GM23248 (cell line): ENCODE measurements at regions not wholly inside any gene's neighbourhood (a gene's known extent, or its start where the extent isn't known, plus 50 kb on each side); places are given as distances from the start of the nearest gene placed in this dataset.

Experiments used
- DNase-seq: peaks from one replicate; pipeline ENCODE4 v3.0.0-alpha.2; 2015
- H2AFZ ChIP-seq: fragments of 200-600 bp; sonication (generic); 2 replicates; pipeline ENCODE4 v1.6.1; 2016; ENCODE audit warnings: antibody characterized with exemption
- H3F3A ChIP-seq: fragments of 200-600 bp; sonication (generic); 2 replicates; pipeline ENCODE4 v1.6.1; 2016; ENCODE audit warnings: mild to moderate bottlenecking, antibody characterized with exemption, mixed run types; ENCODE audit not compliant: insufficient read depth
- H3K27ac ChIP-seq: fragments of 200-600 bp; sonication (generic); 2 replicates; pipeline ENCODE4 v1.5.1; 2016; ENCODE audit warnings: mild to moderate bottlenecking
- H3K27me3 ChIP-seq: fragments of 200-600 bp; sonication (generic); replicated peaks from 2 replicates; pipeline ENCODE4 v1.6.1; 2016; ENCODE audit warnings: mild to moderate bottlenecking; ENCODE audit not compliant: insufficient read depth
- H3K36me3 ChIP-seq: fragments of 200-600 bp; sonication (generic); 2 replicates; pipeline ENCODE4 v1.6.1; 2016; ENCODE audit warnings: low read depth, mild to moderate bottlenecking
- H3K4me1 ChIP-seq: fragments of 200-600 bp; sonication (generic); 2 replicates; pipeline ENCODE4 v1.6.1; 2016; ENCODE audit warnings: mild to moderate bottlenecking; ENCODE audit not compliant: insufficient read depth
- H3K4me2 ChIP-seq: fragments of 200-600 bp; sonication (generic); one replicate; pipeline ENCODE4 v1.6.1; 2016; ENCODE audit warnings: mild to moderate bottlenecking; ENCODE audit not compliant: unreplicated experiment
- H3K4me3 ChIP-seq: fragments of 200-600 bp; sonication (generic); 2 replicates; pipeline ENCODE4 v1.5.1; 2016; ENCODE audit warnings: mild to moderate bottlenecking
- H3K79me2 ChIP-seq: fragments of 200-600 bp; sonication (generic); 2 replicates; pipeline ENCODE4 v1.6.1; 2016; ENCODE audit warnings: mild to moderate bottlenecking; ENCODE audit not compliant: insufficient read depth
- H3K9ac ChIP-seq: fragments of 200-600 bp; sonication (generic); 2 replicates; pipeline ENCODE4 v1.6.1; 2016; ENCODE audit warnings: mild to moderate bottlenecking
- H3K9me2 ChIP-seq: fragments of 200-600 bp; sonication (generic); 2 replicates; pipeline ENCODE4 v1.6.1; 2016; ENCODE audit warnings: mixed run types, mild to moderate bottlenecking, moderate library complexity; ENCODE audit not compliant: insufficient read depth
- H3K9me3 ChIP-seq: fragments of 200-600 bp; sonication (generic); one replicate; pipeline ENCODE4 v1.6.1; 2017; ENCODE audit warnings: low read depth
- H4K20me1 ChIP-seq: fragments of 200-600 bp; sonication (generic); 2 replicates; pipeline ENCODE4 v1.6.0; 2016; ENCODE audit not compliant: insufficient read depth
- EZH2 ChIP-seq: fragments of 200-600 bp; sonication (generic); IDR thresholded peaks from 2 replicates; pipeline ENCODE4 v1.6.1; 2018; ENCODE audit warnings: antibody characterized with exemption, mild to moderate bottlenecking; ENCODE audit not compliant: insufficient read depth, poor library complexity, severe bottlenecking
- EZH2phosphoT487 ChIP-seq: fragments of 200-600 bp; sonication (generic); IDR thresholded peaks from 2 replicates; pipeline ENCODE4 v1.6.1; 2018; ENCODE audit warnings: antibody characterized with exemption, moderate library complexity, mild to moderate bottlenecking, low read depth; ENCODE audit not compliant: insufficient read depth
- WGBS, 2 experiments: methylation state at CpG; one replicate each; pipeline ENCODE4 v1.1.6; 2015 to 2017; ENCODE audit warnings: low lambda C conversion rate in 2 of 2, low coverage in 1 of 2; ENCODE audit errors: missing lambda C conversion rate in 2 of 2; 5-methylcytosine and 5-hydroxymethylcytosine counted together
- in situ Hi-C: fragments of 300-500 bp; cut with MboI; formaldehyde crosslinking; loops from 2 replicates; pipeline ENCODE4 v1.15.0; 2020

GRCh38 chr15:45892182-45892581 is 257.4 kb downstream of the SQOR start:
- H3K4me3 ChIP-seq, result no peak overlapping the region
- no peaks in the 10 kb centered on the region for H3K27me3 ChIP-seq
- no peaks in the 10 kb centered on the region for H3K9me2 ChIP-seq
- no peak overlapping the region for H2AFZ ChIP-seq
- H3K9ac ChIP-seq, result no peak overlapping the region
- peak; percentile 4 for DNase-seq
- WGBS, 2 experiments, result 0 to 4% methylated on average over 3 of the region's 3 CpGs
- H3K36me3 ChIP-seq, result no peaks in the 10 kb centered on the region
- TF ChIP-seq EZH2 (no peak), EZH2phosphoT487 (no peak)
- H4K20me1 ChIP-seq, result no peaks in the 10 kb centered on the region
- no peaks in the 10 kb centered on the region for H3K4me1 ChIP-seq
- H3K79me2 ChIP-seq, result no peaks in the 10 kb centered on the region
- no peaks in the 10 kb centered on the region for H3F3A ChIP-seq
- no peak overlapping the region for H3K4me2 ChIP-seq
- no peaks in the 10 kb centered on the region for H3K9me3 ChIP-seq
- in situ Hi-C loops, result no loop called here
- no peak overlapping the region for H3K27ac ChIP-seq

DNA sequence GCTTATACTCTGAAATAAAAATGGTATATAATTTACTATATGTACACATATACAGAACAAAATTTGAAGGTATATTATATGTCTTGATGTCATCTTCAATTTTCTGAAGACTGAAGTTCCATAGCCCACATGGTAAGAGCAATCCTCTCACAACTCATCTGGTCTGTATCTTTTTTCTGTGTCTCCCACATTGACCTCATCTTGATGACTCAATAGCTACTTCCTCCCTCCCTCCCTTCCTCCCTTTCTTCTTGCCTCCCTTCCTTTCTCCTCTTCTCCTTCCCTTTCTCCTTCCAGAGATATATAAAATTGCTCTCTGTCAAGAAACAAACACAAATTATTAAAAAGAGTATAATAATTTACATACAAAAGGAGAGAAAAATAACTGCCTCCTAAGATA is 268.5 kb downstream of the SQOR start:
- no peaks in the 10 kb centered on the region for H3K9me3 ChIP-seq
- no peaks in the 10 kb centered on the region for H3K4me1 ChIP-seq
- no peaks in the 10 kb centered on the region for H3K9me2 ChIP-seq
- H3F3A ChIP-seq, result no peaks in the 10 kb centered on the region
- H4K20me1 ChIP-seq, result no peaks in the 10 kb centered on the region
- no peaks in the 10 kb centered on the region for H3K27me3 ChIP-seq
- H3K36me3 ChIP-seq, result no peaks in the 10 kb centered on the region
- H2AFZ ChIP-seq, result no peak overlapping the region
- H3K9ac ChIP-seq, result no peak overlapping the region
- TF ChIP-seq EZH2phosphoT487 (no peak), EZH2 (no peak)
- H3K4me3 ChIP-seq, result no peak overlapping the region
- in situ Hi-C loops, result no loop called here
- H3K4me2 ChIP-seq, result no peak overlapping the region
- H3K27ac ChIP-seq, result no peak overlapping the region
- H3K79me2 ChIP-seq, result no peaks in the 10 kb centered on the region
- DNase-seq, result no peak

GRCh38 chr15:45904019-45904418 is 269.2 kb downstream of the SQOR start:
- WGBS, 2 experiments, result 38 to 43% methylated on average over 3 of the region's 3 CpGs
- DNase-seq, result no peak
- Histone ChIP-seq H3K79me2 (no peaks in the 10 kb centered on the region), H3K4me2 (no peak overlapping the region), H3K36me3 (no peaks in the 10 kb centered on the region), H3K9me3 (no peaks in the 10 kb centered on the region), H3K9ac (no peak overlapping the region), H2AFZ (no peak overlapping the region), H3K9me2 (no peaks in the 10 kb centered on the region), H3K4me3 (no peak overlapping the region), H3K4me1 (no peaks in the 10 kb centered on the region), H3K27me3 (no peaks in the 10 kb centered on the region), H3K27ac (no peak overlapping the region), H4K20me1 (no peaks in the 10 kb centered on the region), H3F3A (no peaks in the 10 kb centered on the region)
- no peak for TF ChIP-seq EZH2
- in situ Hi-C loops, result no loop called here

DNA sequence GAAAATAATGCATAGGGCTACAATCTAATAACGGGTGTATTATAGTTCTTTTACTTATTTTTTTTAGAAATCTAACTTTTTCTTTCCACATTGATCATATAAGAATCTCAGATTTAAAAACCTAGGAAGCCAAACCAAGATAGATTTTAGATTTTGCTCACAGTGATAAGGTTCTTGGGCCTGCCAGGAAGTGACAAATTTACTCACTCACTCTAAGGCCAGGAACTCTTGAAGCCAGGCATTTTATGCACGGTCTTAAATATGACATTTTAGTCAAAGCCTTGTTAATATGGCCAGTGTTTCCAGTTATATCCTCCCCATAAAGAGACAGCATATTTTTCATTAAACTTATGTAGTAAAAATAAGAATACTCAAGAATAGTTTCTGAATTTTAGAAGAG is 271.4 kb downstream of the SQOR start:
- Histone ChIP-seq H3K79me2 (no peaks in the 10 kb centered on the region), H3K4me1 (no peaks in the 10 kb centered on the region), H3K9me2 (no peaks in the 10 kb centered on the region), H3K27ac (no peak overlapping the region), H3K27me3 (no peaks in the 10 kb centered on the region), H4K20me1 (no peaks in the 10 kb centered on the region), H3K9me3 (no peaks in the 10 kb centered on the region), H3K9ac (no peak overlapping the region), H3K4me3 (no peak overlapping the region), H3F3A (no peaks in the 10 kb centered on the region), H3K36me3 (no peaks in the 10 kb centered on the region), H3K4me2 (no peak overlapping the region), H2AFZ (no peak overlapping the region)
- 16 to 19% methylated on average over 2 of the region's 2 CpGs for WGBS, 2 experiments
- DNase-seq, result no peak
- in situ Hi-C loops, result no loop called here
- TF ChIP-seq EZH2phosphoT487, result no peak
- TF ChIP-seq EZH2, result no peak

- Histone ChIP-seq H3F3A (no peaks in the 10 kb centered on the region), H3K36me3 (no peaks in the 10 kb centered on the region), H3K4me2 (no peak overlapping the region), H3K4me3 (no peak overlapping the region), H3K79me2 (no peaks in the 10 kb centered on the region), H3K9ac (no peak overlapping the region), H3K9me2 (no peaks in the 10 kb centered on the region), H4K20me1 (no peaks in the 10 kb centered on the region), H3K27ac (no peak overlapping the region), H2AFZ (no peak overlapping the region), H3K9me3 (no peaks in the 10 kb centered on the region), H3K27me3 (no peaks in the 10 kb centered on the region), H3K4me1 (no peaks in the 10 kb centered on the region)
- 32% methylated on average over 3 of the region's 3 CpGs for WGBS, 2 experiments
- no peak for DNase-seq
- TF ChIP-seq EZH2phosphoT487 (no peak), EZH2 (no peak)
- in situ Hi-C loops, result no loop called here
Observed at GRCh38 chr15:45910671-45911070, 275.8 kb downstream of the SQOR start.
